Tibial nerve (tissue), 4 donors: ENCODE measurements at regions not wholly inside any gene's neighbourhood (a gene's known extent, or its start where the extent isn't known, plus 50 kb on each side); places are given as distances from the start of the nearest gene placed in this dataset.
A peak's percentile ranks its signal among the peaks of the same experiment; 100 is the strongest.

Source experiments
- DNase-seq, 2 donors: peaks; one replicate each; pipeline ENCODE4 v3.0.0-alpha.2; 2019; ENCODE audit warnings: low spot score in 2 of 2
- H3K27ac ChIP-seq, 4 donors: fragments of 200-600 bp; sonication (generic) in 3 of 4; one replicate each; pipeline ENCODE4 v1.5.1; 2017 to 2019; ENCODE audit warnings: mild to moderate bottlenecking in 1 of 4
- H3K27me3 ChIP-seq, 2 donors: fragments of 200-600 bp; sonication (generic) in 1 of 2; one replicate each; pipeline versions ENCODE4 v1.5.1 to v1.6.0; 2017 to 2019
- H3K36me3 ChIP-seq, 3 donors: fragments of 200-600 bp; sonication (generic); one replicate each; pipeline ENCODE4 v1.5.1; 2018 to 2019
- H3K4me1 ChIP-seq, 4 donors: fragments of 200-600 bp; sonication (generic) in 3 of 4; one replicate each; pipeline ENCODE4 v1.5.1; 2017 to 2019
- H3K4me3 ChIP-seq, 4 donors: fragments of 200-600 bp; sonication (generic) in 3 of 4; one replicate each; pipeline ENCODE4 v1.5.1; 2017 to 2019; ENCODE audit warnings: mild to moderate bottlenecking in 1 of 4, moderate library complexity in 1 of 4
- H3K9me3 ChIP-seq, 4 donors: fragments of 200-600 bp; sonication (generic) in 3 of 4; one replicate each; pipeline ENCODE4 v1.5.1; 2017 to 2019
- EP300 ChIP-seq, 2 donors: sonication (generic); formaldehyde crosslinking; IDR thresholded peaks; one replicate each; pipeline ENCODE4 v1.6.1; 2017; ENCODE audit warnings: antibody characterized with exemption in 2 of 2, mild to moderate bottlenecking in 1 of 2
- POLR2A ChIP-seq, 2 donors: fragments of 450-650 bp; IDR thresholded peaks; one replicate each; pipeline ENCODE4 v1.6.1; 2017; ENCODE audit warnings: antibody characterized with exemption in 2 of 2, mild to moderate bottlenecking in 2 of 2, moderate library complexity in 2 of 2
- WGBS, 2 donors: methylation state at CpG; one replicate each; pipeline ENCODE4 v1.1.5; 2018; 5-methylcytosine and 5-hydroxymethylcytosine counted together
- TF ChIP-seq, protein P1 (sequence below), 5 experiments: fragments of 200-600 bp in 3 of 5; fragments of 450-650 bp in 2 of 5; sonication (generic) in 3 of 5; IDR thresholded peaks; one replicate each; pipeline ENCODE4 v1.5.1; 2016 to 2019; ENCODE audit warnings: antibody characterized with exemption in 5 of 5, mild to moderate bottlenecking in 3 of 5, moderate library complexity in 2 of 5

DNA sequence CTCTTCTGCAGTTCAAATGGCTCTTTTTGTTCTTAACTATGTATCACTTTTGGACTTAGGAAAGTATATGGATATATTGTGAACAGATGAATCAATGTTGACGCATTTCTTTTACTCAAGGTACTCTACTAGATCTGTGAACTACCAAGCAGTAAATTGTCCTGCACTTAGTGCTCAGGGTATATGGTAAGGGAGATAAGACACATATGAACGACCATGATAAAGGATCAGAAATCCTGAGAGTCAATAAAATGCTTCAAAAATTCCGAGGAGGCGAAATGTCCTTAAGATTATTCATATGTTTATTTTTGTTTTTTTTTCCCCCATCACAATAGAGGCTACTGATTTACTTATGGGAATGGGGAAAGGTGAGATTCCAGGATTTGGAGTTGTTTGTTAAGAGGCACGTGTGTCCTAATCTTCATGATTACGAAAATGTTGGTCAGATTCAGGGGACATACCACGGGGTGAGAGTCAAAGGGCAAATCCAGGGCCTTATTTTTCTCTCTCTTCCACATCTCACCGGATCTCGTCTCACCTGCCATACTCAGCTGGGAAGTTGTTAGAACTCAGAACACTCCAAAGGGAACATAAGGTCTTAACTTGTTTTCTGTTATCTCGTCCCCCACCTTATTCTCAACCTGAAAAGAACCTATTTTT, 475.1 kb upstream of the TBL1XR1 start:
- no peak for DNase-seq
- Histone ChIP-seq H3K4me1 (peaks cover 0 to 16% (median 11%) of the 10 kb centered on the region in 4 donors), H3K4me3 (no peak overlapping the region), H3K27me3 (no peaks in the 10 kb centered on the region), H3K27ac (no peak overlapping the region), H3K9me3 (no peaks in the 10 kb centered on the region), H3K36me3 (no peaks in the 10 kb centered on the region)
- no peak for TF ChIP-seq EP300 (IDR thresholded peaks at IDR 0.05)
- TF ChIP-seq POLR2A (IDR thresholded peaks at IDR 0.05) = no peak
- TF ChIP-seq, protein P1, sequence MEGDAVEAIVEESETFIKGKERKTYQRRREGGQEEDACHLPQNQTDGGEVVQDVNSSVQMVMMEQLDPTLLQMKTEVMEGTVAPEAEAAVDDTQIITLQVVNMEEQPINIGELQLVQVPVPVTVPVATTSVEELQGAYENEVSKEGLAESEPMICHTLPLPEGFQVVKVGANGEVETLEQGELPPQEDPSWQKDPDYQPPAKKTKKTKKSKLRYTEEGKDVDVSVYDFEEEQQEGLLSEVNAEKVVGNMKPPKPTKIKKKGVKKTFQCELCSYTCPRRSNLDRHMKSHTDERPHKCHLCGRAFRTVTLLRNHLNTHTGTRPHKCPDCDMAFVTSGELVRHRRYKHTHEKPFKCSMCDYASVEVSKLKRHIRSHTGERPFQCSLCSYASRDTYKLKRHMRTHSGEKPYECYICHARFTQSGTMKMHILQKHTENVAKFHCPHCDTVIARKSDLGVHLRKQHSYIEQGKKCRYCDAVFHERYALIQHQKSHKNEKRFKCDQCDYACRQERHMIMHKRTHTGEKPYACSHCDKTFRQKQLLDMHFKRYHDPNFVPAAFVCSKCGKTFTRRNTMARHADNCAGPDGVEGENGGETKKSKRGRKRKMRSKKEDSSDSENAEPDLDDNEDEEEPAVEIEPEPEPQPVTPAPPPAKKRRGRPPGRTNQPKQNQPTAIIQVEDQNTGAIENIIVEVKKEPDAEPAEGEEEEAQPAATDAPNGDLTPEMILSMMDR (IDR thresholded peaks at IDR 0.05) = no peak
- 82 to 95% methylated on average over 10 of the region's 10 CpGs for WGBS, 2 donors

DNA sequence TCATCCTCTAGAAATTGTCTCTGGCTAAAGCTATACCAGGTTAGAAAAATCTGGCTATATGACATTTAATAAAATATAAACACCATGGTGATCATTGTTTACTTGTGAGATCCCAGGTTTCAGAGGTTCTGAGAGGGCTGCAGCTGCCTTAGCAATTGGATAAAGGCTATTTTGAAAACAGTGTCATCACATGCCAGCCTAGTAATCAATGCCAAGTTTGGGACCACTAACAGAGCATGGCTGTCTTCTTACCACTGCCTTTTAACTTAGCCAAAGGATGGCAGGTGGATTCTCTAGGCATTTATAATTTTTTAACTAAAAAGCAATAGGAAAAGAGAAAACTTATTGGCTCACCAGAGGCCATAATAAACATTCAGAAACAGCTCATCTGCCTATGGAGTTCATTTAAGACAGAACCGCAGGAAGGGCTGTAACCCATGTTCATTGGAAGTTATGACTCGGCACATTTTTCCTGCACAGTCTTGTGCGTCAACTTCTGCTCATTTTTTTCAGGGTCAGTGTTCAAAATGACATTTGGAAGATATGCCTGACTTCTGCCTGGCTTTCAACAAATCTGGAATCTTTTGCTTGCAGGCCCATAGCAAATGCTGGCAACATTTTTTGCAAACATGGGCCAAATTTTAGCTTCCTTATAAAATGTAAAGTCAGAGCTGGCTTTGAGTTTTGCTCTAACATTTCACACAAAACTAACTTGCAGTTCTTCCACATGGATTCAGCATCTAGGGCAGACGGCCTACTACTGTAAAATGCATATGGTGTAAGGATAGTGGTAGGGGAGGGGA, 476.0 kb upstream of the TBL1XR1 start:
- WGBS, 2 donors = 25 to 28% methylated on average over 4 of the region's 4 CpGs
- DNase-seq = peak in 1 of 2 donors; percentile 13
- H3K4me3 ChIP-seq = no peak overlapping the region
- H3K27ac ChIP-seq = peak overlapping the region in 1 of 4 donors; percentile 44
- H3K9me3 ChIP-seq = no peaks in the 10 kb centered on the region
- peaks cover 0 to 16% (median 11%) of the 10 kb centered on the region in 4 donors for H3K4me1 ChIP-seq
- no peaks in the 10 kb centered on the region for H3K36me3 ChIP-seq
- no peaks in the 10 kb centered on the region for H3K27me3 ChIP-seq
- TF ChIP-seq, protein P1 (IDR thresholded peaks at IDR 0.05) = no peak
- peak in 1 of 2 donors; percentile 41 for TF ChIP-seq EP300 (IDR thresholded peaks at IDR 0.05)
- TF ChIP-seq POLR2A (IDR thresholded peaks at IDR 0.05) = no peak

DNA sequence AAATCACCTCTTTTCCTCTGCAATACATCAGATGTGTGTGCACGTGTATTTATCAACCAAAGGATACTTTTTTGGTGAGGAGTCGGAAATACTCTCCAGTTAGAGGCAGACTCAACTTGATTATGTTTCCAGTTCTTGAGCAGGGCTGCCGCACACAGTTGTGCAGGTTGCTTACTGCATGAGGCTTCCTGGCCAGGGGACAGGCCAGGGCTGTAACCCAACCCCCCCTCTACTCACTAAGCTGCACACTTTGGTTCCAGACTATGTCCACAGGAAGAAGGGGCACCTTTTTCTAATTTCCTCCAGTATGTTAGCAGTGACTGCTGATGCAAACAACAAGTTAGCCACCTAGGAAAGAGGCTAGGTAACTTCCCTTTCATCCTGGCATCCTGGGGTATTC, 476.9 kb upstream of the TBL1XR1 start:
- no peak for DNase-seq
- 94 to 98% methylated on average over 3 of the region's 3 CpGs for WGBS, 2 donors
- Histone ChIP-seq H3K4me1 (peaks cover 0 to 16% (median 11%) of the 10 kb centered on the region in 4 donors), H3K36me3 (no peaks in the 10 kb centered on the region), H3K4me3 (no peak overlapping the region), H3K27ac (no peak overlapping the region), H3K9me3 (no peaks in the 10 kb centered on the region), H3K27me3 (no peaks in the 10 kb centered on the region)
- TF ChIP-seq, protein P1 (IDR thresholded peaks at IDR 0.05) = no peak
- TF ChIP-seq EP300 (IDR thresholded peaks at IDR 0.05) = no peak
- no peak for TF ChIP-seq POLR2A (IDR thresholded peaks at IDR 0.05)

DNA sequence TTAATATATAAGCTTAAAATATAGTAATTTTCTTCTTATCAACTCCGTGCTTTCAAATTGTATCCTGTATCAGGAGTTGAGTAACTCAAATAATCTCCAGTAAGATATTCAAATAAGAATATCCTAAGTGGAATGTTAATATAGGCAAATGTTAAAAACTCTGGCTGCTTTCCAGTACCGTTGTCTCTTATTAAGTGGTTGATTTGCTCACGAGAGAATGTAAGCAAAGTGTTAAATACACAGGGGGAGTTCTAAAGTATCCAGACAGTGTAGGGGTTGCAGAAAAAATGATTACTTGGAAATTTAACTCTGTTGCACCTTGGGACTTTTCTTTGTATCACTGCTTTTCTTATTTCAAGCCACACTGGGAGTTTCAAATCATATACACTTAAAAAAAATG, 478.9 kb upstream of the TBL1XR1 start:
- TF ChIP-seq POLR2A (IDR thresholded peaks at IDR 0.05) (no peak), EP300 (IDR thresholded peaks at IDR 0.05) (no peak)
- 68 to 87% methylated on average over 3 of the region's 3 CpGs for WGBS, 2 donors
- no peak overlapping the region for H3K27ac ChIP-seq
- H3K9me3 ChIP-seq = no peaks in the 10 kb centered on the region
- DNase-seq = no peak
- peaks cover 0 to 16% (median 11%) of the 10 kb centered on the region in 4 donors for H3K4me1 ChIP-seq
- no peak overlapping the region for H3K4me3 ChIP-seq
- H3K27me3 ChIP-seq = no peaks in the 10 kb centered on the region
- H3K36me3 ChIP-seq = no peaks in the 10 kb centered on the region

DNA sequence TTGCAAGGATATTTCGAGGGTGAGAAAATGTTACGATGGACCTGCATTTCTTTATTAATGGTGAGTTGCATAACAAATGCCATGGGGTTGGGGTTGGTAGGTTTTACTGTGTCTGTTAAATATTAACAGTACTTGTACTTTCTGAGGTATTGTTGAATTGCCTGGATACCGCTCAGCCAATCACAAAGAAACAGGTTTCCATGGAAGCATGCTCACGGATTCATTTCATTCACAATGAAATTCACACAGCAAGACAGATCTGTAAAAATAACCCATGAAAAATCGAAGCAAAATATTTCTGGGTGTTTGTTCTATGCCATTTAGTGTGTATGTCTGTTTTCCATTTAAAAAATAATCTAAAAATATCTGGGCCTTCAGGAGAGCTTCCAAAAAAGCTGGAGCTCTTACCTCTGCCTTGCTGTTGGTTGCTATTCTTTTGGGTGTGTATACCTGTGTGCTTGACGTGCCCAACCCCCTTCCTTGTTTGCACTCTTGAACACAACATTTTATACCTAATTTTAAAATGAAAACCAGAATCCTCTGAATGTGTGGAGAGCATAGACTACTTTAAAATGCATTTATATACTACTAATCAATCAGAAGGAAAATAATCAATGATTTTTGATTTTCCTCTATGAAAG, 479.8 kb upstream of the TBL1XR1 start:
- Histone ChIP-seq H3K27me3 (no peaks in the 10 kb centered on the region), H3K4me3 (no peak overlapping the region), H3K4me1 (peaks cover 0 to 16% (median 11%) of the 10 kb centered on the region in 4 donors), H3K36me3 (no peaks in the 10 kb centered on the region), H3K9me3 (no peaks in the 10 kb centered on the region), H3K27ac (no peak overlapping the region)
- no peak for DNase-seq
- TF ChIP-seq POLR2A (IDR thresholded peaks at IDR 0.05) = no peak
- TF ChIP-seq, protein P1 (IDR thresholded peaks at IDR 0.05) = no peak
- TF ChIP-seq EP300 (IDR thresholded peaks at IDR 0.05) = no peak
- WGBS, 2 donors = 76 to 79% methylated on average over 6 of the region's 6 CpGs
